ENCODE measurements at regions not wholly inside any gene's neighbourhood (a gene's known extent, or its start where the extent isn't known, plus 50 kb on each side); places are given as distances from the start of the nearest gene placed in this dataset.
A peak's percentile ranks its signal among the peaks of the same experiment; 100 is the strongest.

DNA sequence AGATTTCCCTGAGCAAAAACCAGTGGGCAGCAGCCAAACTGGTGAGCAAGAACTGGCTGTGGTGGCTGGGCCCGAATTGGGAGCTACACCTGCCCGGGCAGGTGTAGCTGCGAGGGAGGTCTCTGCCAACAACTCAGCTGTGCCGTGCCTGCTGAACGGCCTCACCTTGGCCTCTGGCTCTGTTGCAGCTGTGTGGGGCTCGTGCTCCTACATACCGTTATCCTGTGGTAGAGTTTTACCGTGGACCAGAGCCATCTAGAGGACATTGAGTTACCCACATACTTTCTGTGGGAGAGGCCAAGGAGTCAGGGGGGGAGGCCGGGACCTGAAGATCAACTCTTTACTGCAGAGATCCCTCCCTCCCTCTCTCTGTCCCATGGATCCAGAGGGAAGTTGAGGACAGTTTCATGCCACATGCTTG is 113.2 kb downstream of the TM9SF2 start (continued):
- TF ChIP-seq HINFP (CRISPR knock-in tag; IDR thresholded peaks at IDR 0.05; ENCODE audit: low read depth) = no peak
- TF ChIP-seq, protein P1, sequence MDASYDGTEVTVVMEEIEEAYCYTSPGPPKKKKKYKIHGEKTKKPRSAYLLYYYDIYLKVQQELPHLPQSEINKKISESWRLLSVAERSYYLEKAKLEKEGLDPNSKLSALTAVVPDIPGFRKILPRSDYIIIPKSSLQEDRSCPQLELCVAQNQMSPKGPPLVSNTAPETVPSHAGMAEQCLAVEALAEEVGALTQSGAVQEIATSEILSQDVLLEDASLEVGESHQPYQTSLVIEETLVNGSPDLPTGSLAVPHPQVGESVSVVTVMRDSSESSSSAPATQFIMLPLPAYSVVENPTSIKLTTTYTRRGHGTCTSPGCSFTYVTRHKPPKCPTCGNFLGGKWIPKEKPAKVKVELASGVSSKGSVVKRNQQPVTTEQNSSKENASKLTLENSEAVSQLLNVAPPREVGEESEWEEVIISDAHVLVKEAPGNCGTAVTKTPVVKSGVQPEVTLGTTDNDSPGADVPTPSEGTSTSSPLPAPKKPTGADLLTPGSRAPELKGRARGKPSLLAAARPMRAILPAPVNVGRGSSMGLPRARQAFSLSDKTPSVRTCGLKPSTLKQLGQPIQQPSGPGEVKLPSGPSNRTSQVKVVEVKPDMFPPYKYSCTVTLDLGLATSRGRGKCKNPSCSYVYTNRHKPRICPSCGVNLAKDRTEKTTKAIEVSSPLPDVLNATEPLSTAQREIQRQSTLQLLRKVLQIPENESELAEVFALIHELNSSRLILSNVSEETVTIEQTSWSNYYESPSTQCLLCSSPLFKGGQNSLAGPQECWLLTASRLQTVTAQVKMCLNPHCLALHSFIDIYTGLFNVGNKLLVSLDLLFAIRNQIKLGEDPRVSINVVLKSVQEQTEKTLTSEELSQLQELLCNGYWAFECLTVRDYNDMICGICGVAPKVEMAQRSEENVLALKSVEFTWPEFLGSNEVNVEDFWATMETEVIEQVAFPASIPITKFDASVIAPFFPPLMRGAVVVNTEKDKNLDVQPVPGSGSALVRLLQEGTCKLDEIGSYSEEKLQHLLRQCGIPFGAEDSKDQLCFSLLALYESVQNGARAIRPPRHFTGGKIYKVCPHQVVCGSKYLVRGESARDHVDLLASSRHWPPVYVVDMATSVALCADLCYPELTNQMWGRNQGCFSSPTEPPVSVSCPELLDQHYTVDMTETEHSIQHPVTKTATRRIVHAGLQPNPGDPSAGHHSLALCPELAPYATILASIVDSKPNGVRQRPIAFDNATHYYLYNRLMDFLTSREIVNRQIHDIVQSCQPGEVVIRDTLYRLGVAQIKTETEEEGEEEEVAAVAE (CRISPR knock-in tag; IDR thresholded peaks at IDR 0.05; ENCODE audit: borderline replicate concordance) = no peak
- no peak for TF ChIP-seq ZNF441 (CRISPR knock-in tag; IDR thresholded peaks at IDR 0.05; ENCODE audit: borderline replicate concordance)
- TF ChIP-seq DNMT1 (CRISPR knock-in tag; IDR thresholded peaks at IDR 0.05) = no peak
- peak; percentile 34; the same call in 1 of the 2 replicates for TF ChIP-seq ZFP91 (CRISPR knock-in tag; IDR thresholded peaks at IDR 0.05; ENCODE audit: borderline replicate concordance)
- TF ChIP-seq STAG1 (CRISPR knock-in tag; IDR thresholded peaks at IDR 0.05) = peak; percentile 69
- TF ChIP-seq, protein P2, sequence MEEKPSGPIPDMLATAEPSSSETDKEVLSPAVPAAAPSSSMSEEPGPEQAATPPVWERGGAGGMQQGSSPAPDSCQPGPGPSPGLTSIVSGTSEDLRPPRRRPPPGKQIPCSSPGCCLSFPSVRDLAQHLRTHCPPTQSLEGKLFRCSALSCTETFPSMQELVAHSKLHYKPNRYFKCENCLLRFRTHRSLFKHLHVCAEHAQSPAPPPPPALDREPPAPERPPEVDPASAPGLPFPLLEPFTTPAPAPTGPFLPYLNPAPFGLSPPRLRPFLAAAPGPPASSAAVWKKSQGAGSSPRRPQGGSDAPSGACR (CRISPR knock-in tag; IDR thresholded peaks at IDR 0.05) = 0 out of 2 replicates have a peak, but pooled peaks have one; percentile 26
- no peak for TF ChIP-seq ZNF235 (CRISPR knock-in tag; IDR thresholded peaks at IDR 0.05; ENCODE audit: borderline replicate concordance)
- no peak for TF ChIP-seq ZNF746 (CRISPR knock-in tag; IDR thresholded peaks at IDR 0.05)
- TF ChIP-seq UBTF (CRISPR knock-in tag; IDR thresholded peaks at IDR 0.05) = 0 out of 2 replicates have a peak, but pooled peaks have one; percentile 17
- no peak for TF ChIP-seq PTBP1 (IDR thresholded peaks at IDR 0.05; ENCODE audit: low read depth, low read length, poor library complexity, severe bottlenecking)
- TF ChIP-seq MAZ (IDR thresholded peaks at IDR 0.05; ENCODE audit: borderline replicate concordance, low read depth, low read length) = no peak
- TF ChIP-seq MAZ (CRISPR knock-in tag; IDR thresholded peaks at IDR 0.05; ENCODE audit: low read depth) = no peak
- TF ChIP-seq ZNF382 (CRISPR knock-in tag; IDR thresholded peaks at IDR 0.05; ENCODE audit: borderline replicate concordance) = no peak
- TF ChIP-seq HDAC1 (CRISPR knock-in tag; IDR thresholded peaks at IDR 0.05) = 0 out of 2 replicates have a peak, but pooled peaks have one; percentile 30
- peak; percentile 51; the same call in 1 of the 2 replicates for TF ChIP-seq ZNF605 (CRISPR knock-in tag; IDR thresholded peaks at IDR 0.05)
- TF ChIP-seq, protein P3, sequence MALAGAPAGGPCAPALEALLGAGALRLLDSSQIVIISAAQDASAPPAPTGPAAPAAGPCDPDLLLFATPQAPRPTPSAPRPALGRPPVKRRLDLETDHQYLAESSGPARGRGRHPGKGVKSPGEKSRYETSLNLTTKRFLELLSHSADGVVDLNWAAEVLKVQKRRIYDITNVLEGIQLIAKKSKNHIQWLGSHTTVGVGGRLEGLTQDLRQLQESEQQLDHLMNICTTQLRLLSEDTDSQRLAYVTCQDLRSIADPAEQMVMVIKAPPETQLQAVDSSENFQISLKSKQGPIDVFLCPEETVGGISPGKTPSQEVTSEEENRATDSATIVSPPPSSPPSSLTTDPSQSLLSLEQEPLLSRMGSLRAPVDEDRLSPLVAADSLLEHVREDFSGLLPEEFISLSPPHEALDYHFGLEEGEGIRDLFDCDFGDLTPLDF (CRISPR knock-in tag; IDR thresholded peaks at IDR 0.05) = 0 out of 2 replicates have a peak, but pooled peaks have one; percentile 19
- TF ChIP-seq RELA (CRISPR knock-in tag; IDR thresholded peaks at IDR 0.05) = 0 out of 2 replicates have a peak, but pooled peaks have one; percentile 16
